Activated naive CD4-positive, alpha-beta T cell (primary cell): ENCODE measurements at regions not wholly inside any gene's neighbourhood (a gene's known extent, or its start where the extent isn't known, plus 50 kb on each side); places are given as distances from the start of the nearest gene placed in this dataset.

ENCODE experiments used
- DNase-seq, 4 experiments: peaks; one replicate each; lab custom pipeline; 2025; lab: John Stamatoyannopoulos, UW

GRCh38 chr3:117128133-117128532, 418.6 kb downstream of the TUSC7 start:
- no peak for DNase-seq

DNA sequence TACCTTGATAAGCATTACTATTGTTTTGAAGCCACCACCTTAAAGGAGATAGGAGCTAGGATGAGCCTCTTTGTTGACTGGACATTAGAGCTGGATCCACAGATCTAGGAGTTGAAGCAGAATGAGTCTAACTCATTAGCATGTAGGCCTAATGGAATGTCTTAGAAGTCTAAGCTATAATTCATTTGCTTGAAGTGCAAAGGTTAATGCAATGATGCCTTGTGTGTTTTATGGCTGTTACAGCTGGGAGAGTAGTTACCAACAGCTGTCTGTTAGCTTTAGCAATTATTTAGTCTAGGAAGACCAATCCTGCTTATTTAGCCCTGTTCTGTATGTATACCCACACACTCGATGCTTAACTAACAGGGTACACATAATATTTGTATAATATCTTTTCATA, 419.3 kb downstream of the TUSC7 start:
- no peak for DNase-seq

DNA sequence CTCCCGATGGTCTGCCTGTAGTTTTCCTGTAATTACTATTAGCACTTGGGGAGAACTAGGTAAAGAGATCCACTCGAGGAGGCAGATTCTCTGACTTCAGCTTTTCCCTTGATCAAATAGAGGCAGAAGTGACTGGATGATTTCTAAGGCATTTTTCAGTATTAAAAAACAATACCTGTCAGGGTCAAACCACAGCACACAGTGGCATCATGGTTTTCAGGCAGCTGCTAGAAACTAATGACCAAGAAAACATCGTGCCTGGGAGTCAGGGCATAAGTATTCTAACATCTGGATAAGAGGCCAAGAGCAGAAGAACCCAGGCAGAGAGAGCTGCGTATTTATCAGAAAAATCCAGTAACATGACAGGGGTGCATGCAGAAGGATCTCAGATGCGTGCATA, 419.9 kb downstream of the TUSC7 start:
- no peak for DNase-seq

GRCh38 chr3:117130222-117130621, 420.6 kb downstream of the TUSC7 start:
- DNase-seq, result no peak

DNA sequence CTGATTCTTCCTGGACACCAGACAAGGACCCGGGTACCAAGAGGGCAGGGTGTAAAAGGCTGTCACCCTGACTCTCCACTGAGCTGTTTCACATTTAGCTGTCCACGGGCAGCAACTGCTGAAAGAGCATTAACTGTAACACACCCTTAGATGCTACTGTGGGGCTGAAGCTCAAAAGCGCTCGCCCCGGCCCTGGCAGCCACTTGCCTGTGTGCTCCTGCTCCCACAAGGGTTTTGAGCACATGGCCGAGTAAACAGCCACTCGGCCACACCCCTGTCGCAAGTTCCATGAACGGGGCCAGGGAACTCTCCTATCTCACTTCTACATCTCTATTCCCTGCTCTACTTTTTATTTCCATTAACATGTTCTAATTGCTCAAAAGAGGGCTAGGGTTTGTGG, 421.7 kb downstream of the TUSC7 start:
- DNase-seq, result no peak

DNA sequence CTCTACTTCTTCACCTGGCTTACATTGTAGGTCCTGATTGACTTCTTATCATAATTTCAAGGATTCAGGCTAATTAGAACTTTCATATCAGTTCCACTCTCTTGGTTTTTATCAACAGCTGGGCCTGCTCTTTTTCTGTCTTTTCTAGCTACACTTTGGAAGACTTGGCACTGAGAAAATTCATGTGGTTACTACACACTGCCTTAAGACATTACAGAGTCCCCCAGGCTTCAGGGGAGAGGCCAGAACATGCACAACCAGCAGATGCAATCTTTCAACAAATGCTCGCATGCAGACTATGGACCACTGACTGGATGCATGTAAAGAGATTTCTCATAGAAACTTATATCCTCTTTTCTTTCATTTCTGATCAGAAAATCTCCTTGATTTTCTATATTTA, 423.5 kb downstream of the TUSC7 start:
- DNase-seq, result no peak

- DNase-seq, result no peak
Observed at GRCh38 chr3:117135207-117135606, 425.6 kb downstream of the TUSC7 start.

DNA sequence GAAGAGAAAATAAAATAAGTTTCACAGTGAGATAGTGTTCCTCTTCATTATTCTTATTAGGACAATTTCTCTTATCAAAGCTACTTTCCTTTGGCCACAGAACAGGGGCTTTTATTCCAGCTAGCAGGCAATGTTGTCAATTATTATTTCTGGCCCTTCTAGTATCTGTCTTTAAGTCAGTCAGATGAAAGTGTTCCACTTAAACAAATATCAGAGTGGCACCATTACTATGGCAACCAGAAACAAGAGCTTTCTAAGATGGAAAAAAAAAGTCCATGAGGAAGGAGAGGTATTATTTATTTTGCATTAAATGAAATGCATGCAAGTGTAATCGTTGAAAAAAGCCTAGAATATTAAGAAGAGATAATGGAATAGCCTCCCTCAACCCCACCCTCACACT, 426.4 kb downstream of the TUSC7 start:
- DNase-seq, result no peak

DNA sequence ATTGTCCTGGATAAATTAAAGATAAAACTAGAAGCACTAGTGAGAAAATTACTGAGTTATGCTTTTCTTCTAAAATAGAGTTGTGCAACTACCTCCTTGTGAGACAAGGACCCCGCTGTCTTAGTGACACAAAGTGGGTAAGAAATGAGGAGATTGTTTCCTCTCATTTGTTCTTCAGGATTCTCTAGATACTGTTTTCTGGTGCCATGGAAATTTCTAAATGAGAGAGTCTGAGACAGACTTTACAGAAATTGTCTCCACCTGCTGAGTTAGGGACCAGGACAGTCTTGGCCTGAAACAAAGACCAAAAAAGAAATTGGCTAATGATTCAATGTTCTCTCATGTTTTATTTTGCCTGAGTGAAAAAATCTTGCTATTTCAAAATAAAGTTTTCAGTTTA, 427.5 kb downstream of the TUSC7 start:
- DNase-seq, result no peak

DNA sequence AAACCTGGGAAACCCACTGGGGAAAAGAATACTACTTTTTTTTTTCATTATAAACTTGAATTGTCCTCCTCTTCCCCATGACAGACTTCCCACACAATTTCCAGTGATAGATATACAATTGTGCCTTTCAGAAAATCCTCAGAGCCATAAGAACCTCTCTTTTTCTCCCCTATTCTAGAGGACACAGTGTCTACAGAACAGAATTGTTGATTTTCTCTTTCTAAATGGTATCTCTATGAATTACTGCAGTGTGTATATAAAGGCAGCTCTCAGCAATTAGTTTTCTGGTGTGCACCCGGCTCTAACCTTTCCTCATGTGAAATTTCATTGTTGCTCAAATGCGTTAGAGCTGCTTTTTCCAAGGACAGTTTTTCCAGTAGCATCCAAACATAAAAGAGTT, 430.1 kb downstream of the TUSC7 start:
- DNase-seq, result no peak

GRCh38 chr3:117141812-117142211, 432.2 kb downstream of the TUSC7 start:
- no peak for DNase-seq

DNA sequence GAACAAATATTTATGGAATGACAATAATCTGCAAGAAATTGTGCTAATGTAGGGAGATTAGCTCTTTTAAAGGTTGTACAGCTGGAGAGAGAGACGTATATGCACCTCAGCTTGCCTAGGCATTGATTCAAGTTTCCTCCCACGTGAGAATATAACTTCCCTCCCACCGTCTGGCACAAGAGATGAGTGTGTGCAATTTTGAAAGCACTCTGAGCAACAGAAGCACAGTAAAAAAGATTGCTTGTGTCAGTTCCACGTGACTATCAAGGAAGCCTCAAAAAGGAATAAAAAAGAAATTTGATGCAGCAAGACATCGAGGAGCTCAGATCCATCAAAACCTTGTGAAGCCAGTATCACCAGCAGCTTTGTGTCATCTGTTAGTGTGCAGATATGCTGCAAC, 435.3 kb downstream of the TUSC7 start:
- no peak for DNase-seq

GRCh38 chr3:117145677-117146076, 436.1 kb downstream of the TUSC7 start:
- DNase-seq, result no peak

GRCh38 chr3:117146571-117146970, 437.0 kb downstream of the TUSC7 start:
- no peak for DNase-seq

- no peak for DNase-seq
Observed at GRCh38 chr3:117149584-117149983, 440.0 kb downstream of the TUSC7 start.

GRCh38 chr3:117150628-117151027, 441.0 kb downstream of the TUSC7 start:
- no peak for DNase-seq

- DNase-seq, result no peak
Observed at GRCh38 chr3:117160176-117160575, 450.6 kb downstream of the TUSC7 start.

DNA sequence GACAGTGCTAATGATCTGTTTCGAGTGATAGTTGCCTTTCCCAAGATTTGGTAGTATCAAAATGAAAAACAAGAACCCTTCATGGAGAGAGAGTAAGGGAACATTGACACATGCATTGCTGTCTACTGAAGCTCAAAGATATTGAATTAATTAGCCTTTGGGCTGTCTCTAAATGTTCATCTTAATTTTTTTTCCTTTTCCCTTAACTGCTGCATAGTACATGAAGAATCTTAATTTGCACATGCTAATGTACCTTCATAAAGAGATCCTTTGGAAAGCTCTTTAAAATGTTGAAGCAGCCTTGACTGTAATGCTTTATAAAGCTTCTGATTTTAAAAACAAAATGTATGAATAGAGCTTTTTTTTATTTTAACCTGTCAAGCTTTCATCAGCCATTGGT, 452.2 kb downstream of the TUSC7 start:
- no peak for DNase-seq

DNA sequence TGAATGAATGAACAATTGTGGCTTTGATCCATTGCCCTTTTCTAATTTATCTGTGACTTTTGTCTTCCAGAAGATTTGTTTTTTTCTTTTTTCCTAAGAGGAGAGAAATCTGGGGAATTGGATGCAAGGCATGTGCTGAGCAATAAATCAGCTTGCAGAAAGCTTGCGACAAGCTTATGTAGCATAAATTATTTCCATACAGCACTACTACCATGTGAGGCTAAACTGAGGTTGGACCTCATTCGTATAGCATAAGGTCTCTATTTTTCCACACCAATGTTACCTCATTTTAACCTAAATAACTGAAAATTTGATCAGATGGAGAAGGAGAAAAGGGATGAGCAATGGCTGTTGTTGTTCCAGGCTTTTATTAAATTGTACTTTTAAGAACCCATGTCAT, 455.6 kb downstream of the TUSC7 start:
- DNase-seq, result no peak

GRCh38 chr3:117165601-117166051, 456.0 kb downstream of the TUSC7 start:
- no peak for DNase-seq

- DNase-seq, result no peak
Observed at GRCh38 chr3:117168896-117169295, 459.3 kb downstream of the TUSC7 start.

DNA sequence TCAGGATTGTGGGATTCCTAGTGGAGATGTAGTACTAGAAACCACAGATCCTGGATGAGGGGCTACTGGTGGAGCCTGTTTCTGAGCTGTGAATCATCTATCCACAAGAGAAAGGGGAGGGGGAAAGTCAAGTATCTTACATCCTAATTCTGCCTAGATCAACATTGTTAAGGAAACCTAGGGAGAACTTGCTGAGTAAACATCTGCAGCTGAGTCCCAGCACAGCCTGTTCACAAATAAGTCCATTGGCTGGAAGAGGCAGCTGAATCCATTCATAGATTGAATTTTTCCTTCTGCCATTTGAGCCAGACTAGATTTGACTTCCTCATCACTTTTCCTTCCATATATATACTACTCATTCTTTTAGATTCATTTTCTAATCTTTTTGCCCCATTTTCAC, 460.5 kb downstream of the TUSC7 start:
- DNase-seq, result no peak

DNA sequence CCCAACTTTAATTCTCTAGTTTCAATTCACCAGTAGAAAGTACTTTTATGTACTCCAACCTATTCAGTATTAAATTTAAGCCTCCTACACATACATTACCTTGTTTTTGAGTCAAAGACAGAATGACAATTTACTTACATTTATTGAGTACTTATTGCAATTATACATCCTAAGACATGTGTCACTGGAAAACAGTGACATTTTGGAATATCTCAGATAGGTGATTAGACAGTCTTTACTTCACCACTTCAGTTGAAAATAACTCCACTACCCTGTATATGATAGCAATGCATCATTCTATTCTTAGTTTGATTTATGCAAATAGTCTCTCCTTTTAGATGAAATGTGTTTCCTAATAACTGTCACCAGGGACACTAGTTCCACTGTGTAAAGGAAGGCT, 461.5 kb downstream of the TUSC7 start:
- no peak for DNase-seq

DNA sequence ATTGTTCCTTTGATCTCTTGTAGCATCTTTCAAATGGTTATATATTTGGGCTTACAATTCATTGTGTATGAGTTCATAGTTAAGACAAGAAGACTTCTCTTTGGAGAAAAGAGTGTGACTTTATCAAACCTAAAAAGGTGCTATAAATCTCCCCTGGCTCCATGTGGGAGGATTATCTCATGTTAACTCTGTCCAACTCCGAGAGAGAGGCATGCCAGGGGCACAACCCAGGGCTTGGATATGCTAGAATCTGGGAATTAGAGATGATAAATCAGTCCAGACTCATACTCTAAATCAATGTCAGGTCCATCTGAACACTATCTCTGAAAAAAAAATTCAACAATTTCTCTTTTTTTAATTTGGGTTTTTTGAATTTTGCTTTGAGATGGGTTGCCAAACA, 462.8 kb downstream of the TUSC7 start:
- no peak for DNase-seq

DNA sequence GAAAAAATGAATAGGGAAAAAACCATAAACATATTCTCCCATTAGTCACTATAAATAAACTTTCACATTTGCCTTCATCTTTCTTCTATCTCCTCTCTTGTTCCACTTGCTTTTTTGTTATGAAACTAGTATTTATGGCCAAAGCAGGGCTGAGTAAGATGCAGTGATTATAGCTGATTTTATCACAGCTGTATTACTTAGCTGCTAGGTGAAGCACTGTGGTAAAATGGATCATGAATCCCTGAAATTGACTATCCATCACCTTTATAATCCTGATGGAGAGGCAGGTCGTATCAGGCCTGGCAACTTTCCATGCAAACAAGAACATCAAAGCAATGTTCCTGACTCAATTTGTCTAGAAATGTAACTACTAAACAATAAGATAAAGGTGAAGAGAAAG, 471.6 kb downstream of the TUSC7 start:
- no peak for DNase-seq
